ENCODE measurements at regions not wholly inside any gene's neighbourhood (a gene's known extent, or its start where the extent isn't known, plus 50 kb on each side); places are given as distances from the start of the nearest gene placed in this dataset.

- TF ChIP-seq GLIS3 (CRISPR knock-in tag; IDR thresholded peaks at IDR 0.05) (no peak), POU6F1 (CRISPR knock-in tag; IDR thresholded peaks at IDR 0.05; ENCODE audit: borderline replicate concordance, low read depth) (no peak), OSR1 (CRISPR knock-in tag; IDR thresholded peaks at IDR 0.05) (no peak), PATZ1 (CRISPR knock-in tag; IDR thresholded peaks at IDR 0.05; ENCODE audit: borderline replicate concordance) (no peak), ZFP3 (CRISPR knock-in tag; IDR thresholded peaks at IDR 0.05) (no peak), ARNTL (CRISPR knock-in tag; IDR thresholded peaks at IDR 0.05; ENCODE audit: borderline replicate concordance, low read depth) (no peak), ZFP30 (CRISPR knock-in tag; IDR thresholded peaks at IDR 0.05) (no peak), CREB5 (CRISPR knock-in tag; IDR thresholded peaks at IDR 0.05; ENCODE audit: low read depth) (no peak)
Measured at GRCh38 chr1:157274698-157275534, 136.7 kb upstream of the ETV3 start.

Data from SK-N-SH treated with all-trans-retinoic acid at 6 μM for 48 hours (cell line).